ENCODE measurements at regions not wholly inside any gene's neighbourhood (a gene's known extent, or its start where the extent isn't known, plus 50 kb on each side); places are given as distances from the start of the nearest gene placed in this dataset.

- no peak overlapping the region for H3K27ac Mint-ChIP-seq (ENCODE audit: unreplicated experiment)
- intact Hi-C loops (cut with micrococcal nuclease; ENCODE audit: unreplicated experiment), result no loop called here
- H3K9me3 Mint-ChIP-seq (ENCODE audit: low read depth, unreplicated experiment), result peaks cover 7% of the 10 kb centered on the region
- H3K36me3 Mint-ChIP-seq (ENCODE audit: insufficient read depth, unreplicated experiment), result no peaks in the 10 kb centered on the region
- H3K27me3 Mint-ChIP-seq (ENCODE audit: unreplicated experiment), result no peaks in the 10 kb centered on the region
- CTCF ChIA-PET, result no interaction called here
- no TSS peak for BruUV-seq (replicated peaks)
- TF ChIP-seq CTCF (IDR thresholded peaks at IDR 0.05; ENCODE audit: unreplicated experiment), result no peak
- H3K4me1 Mint-ChIP-seq (ENCODE audit: low read depth, unreplicated experiment), result no peaks in the 10 kb centered on the region
- no peak for DNase-seq
- no peak overlapping the region for H3K4me3 Mint-ChIP-seq (ENCODE audit: low read depth, unreplicated experiment)
Observed at GRCh38 chr5:109990723-109991359, 301.1 kb downstream of the MAN2A1 start.

DNA sequence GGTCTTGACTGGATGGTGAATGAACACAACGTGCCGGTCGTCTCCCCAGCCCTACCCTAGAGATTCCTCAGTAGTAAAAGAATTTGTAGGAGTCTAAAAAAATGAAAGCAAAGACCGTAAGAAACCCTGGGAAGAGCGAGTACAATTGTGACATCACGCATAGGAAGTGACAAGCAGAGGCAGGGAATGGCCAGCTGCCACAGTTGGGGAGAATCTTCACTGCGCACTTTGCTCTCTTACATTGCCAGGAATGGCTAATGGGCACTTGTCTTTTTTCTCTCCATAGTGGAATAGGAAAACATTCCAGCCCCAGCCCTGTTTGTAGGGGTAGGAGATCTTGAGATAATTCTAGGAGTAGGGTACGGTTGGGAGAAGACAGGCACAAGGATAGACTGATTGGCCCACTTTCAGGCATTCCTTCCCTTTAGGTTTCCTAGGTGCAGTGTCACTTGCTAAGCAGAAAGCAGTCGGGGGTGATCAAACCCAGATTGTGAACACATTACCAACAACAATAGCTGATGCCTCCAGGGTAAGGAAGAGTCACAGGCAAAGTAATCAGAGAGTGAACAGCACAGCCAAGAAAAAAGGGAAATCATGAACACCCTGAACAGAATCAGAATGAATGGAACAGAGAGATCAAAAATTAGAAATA is 302.7 kb downstream of the MAN2A1 start:
- intact Hi-C loops (cut with micrococcal nuclease; ENCODE audit: unreplicated experiment), result no loop called here
- no peaks in the 10 kb centered on the region for H3K4me1 Mint-ChIP-seq (ENCODE audit: low read depth, unreplicated experiment)
- H3K36me3 Mint-ChIP-seq (ENCODE audit: insufficient read depth, unreplicated experiment), result no peaks in the 10 kb centered on the region
- BruUV-seq (replicated peaks), result no TSS peak
- no peaks in the 10 kb centered on the region for H3K27me3 Mint-ChIP-seq (ENCODE audit: unreplicated experiment)
- CTCF ChIA-PET, result no interaction called here
- no peak for TF ChIP-seq CTCF (IDR thresholded peaks at IDR 0.05; ENCODE audit: unreplicated experiment)
- peaks cover 7% of the 10 kb centered on the region for H3K9me3 Mint-ChIP-seq (ENCODE audit: low read depth, unreplicated experiment)
- H3K27ac Mint-ChIP-seq (ENCODE audit: unreplicated experiment), result no peak overlapping the region
- H3K4me3 Mint-ChIP-seq (ENCODE audit: low read depth, unreplicated experiment), result no peak overlapping the region
- no peak for DNase-seq

DNA sequence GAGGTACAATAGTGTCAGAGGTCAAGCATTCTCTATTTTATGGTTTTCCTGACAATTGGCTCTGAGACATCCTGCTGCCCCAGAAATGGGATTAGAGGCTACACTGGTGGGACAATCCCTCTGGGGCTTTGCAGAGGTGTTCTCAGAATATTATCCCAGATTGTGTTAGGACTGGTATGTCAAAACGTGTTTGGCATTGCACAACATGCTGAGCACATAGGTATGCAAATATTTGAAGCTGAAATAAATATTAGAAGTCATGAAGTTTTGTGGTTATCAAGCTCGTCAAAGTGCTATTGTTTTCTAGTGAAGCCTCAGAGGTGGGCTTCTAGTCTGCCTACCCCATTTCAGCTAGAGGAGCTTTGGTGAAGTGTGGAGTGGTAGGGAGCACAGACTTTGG is 304.4 kb downstream of the MAN2A1 start:
- Mint-ChIP-seq H3K27ac (ENCODE audit: unreplicated experiment) (no peak overlapping the region), H3K27me3 (ENCODE audit: unreplicated experiment) (no peaks in the 10 kb centered on the region), H3K4me3 (ENCODE audit: low read depth, unreplicated experiment) (no peak overlapping the region), H3K36me3 (ENCODE audit: insufficient read depth, unreplicated experiment) (no peaks in the 10 kb centered on the region), H3K4me1 (ENCODE audit: low read depth, unreplicated experiment) (no peaks in the 10 kb centered on the region), H3K9me3 (ENCODE audit: low read depth, unreplicated experiment) (peaks cover 10% of the 10 kb centered on the region)
- intact Hi-C loops (cut with micrococcal nuclease; ENCODE audit: unreplicated experiment), result no loop called here
- TF ChIP-seq CTCF (IDR thresholded peaks at IDR 0.05; ENCODE audit: unreplicated experiment), result no peak
- BruUV-seq (replicated peaks), result no TSS peak
- CTCF ChIA-PET, result no interaction called here
- no peak for DNase-seq

- peaks cover 9% of the 10 kb centered on the region for H3K4me1 Mint-ChIP-seq (ENCODE audit: low read depth, unreplicated experiment)
Observed at GRCh38 chr5:109996246-109996645, 306.5 kb downstream of the MAN2A1 start.

More at GRCh38 chr5:109996246-109996645, 306.5 kb downstream of the MAN2A1 start:
- no TSS peak for BruUV-seq (replicated peaks)
- H3K27ac Mint-ChIP-seq (ENCODE audit: unreplicated experiment), result no peak overlapping the region
- intact Hi-C loops (cut with micrococcal nuclease; ENCODE audit: unreplicated experiment), result no loop called here
- H3K27me3 Mint-ChIP-seq (ENCODE audit: unreplicated experiment), result no peaks in the 10 kb centered on the region
- no peaks in the 10 kb centered on the region for H3K36me3 Mint-ChIP-seq (ENCODE audit: insufficient read depth, unreplicated experiment)
- TF ChIP-seq CTCF (IDR thresholded peaks at IDR 0.05; ENCODE audit: unreplicated experiment), result no peak
- no peak overlapping the region for H3K4me3 Mint-ChIP-seq (ENCODE audit: low read depth, unreplicated experiment)
- H3K9me3 Mint-ChIP-seq (ENCODE audit: low read depth, unreplicated experiment), result peaks cover 8% of the 10 kb centered on the region
- CTCF ChIA-PET, result no interaction called here
- DNase-seq, result no peak

Measured in Calu3 (cell line).